IMR-90 (cell line): ENCODE measurements at regions not wholly inside any gene's neighbourhood (a gene's known extent, or its start where the extent isn't known, plus 50 kb on each side); places are given as distances from the start of the nearest gene placed in this dataset.

Experiments used
- BHLHE40 ChIP-seq: fragments of 150-350 bp; IDR thresholded peaks from 2 replicates; pipeline ENCODE4 v1.6.1; 2016; ENCODE audit warnings: mild to moderate bottlenecking, low read depth, low read length
- CTCF ChIP-seq: conservative IDR thresholded peaks from 2 replicates; pipeline ENCODE4 v1.5.1; 2012; ENCODE audit warnings: mild to moderate bottlenecking, low read depth, low read length, improper control_type of control experiment
- ELK1 ChIP-seq: fragments of 150-350 bp; IDR thresholded peaks from 2 replicates; pipeline ENCODE4 v1.6.1; 2016; ENCODE audit warnings: low read depth, mild to moderate bottlenecking, low read length, moderate library complexity, borderline replicate concordance
- FOS ChIP-seq: fragments of 150-350 bp; IDR thresholded peaks from 2 replicates; pipeline ENCODE4 v1.6.1; 2016; ENCODE audit warnings: low read depth, low read length
- MAFK ChIP-seq: IDR thresholded peaks from 2 replicates; pipeline ENCODE4 v1.6.1; 2012; ENCODE audit warnings: low read depth, low read length, improper control_type of control experiment
- MXI1 ChIP-seq: IDR thresholded peaks from 2 replicates; pipeline ENCODE4 v1.6.1; 2012; ENCODE audit warnings: low read depth, mild to moderate bottlenecking, low read length, moderate library complexity, borderline replicate concordance
- POLR2A ChIP-seq: IDR thresholded peaks from 2 replicates; pipeline ENCODE4 v1.6.1; 2012; ENCODE audit warnings: mild to moderate bottlenecking, low read depth, low read length
- RCOR1 ChIP-seq: IDR thresholded peaks from 2 replicates; pipeline ENCODE4 v1.6.1; 2012; ENCODE audit warnings: mild to moderate bottlenecking, low read length, improper control_type of control experiment; ENCODE audit not compliant: insufficient replicate concordance
- RFX5 ChIP-seq: IDR thresholded peaks from 2 replicates; pipeline ENCODE4 v1.8.0; 2012; ENCODE audit warnings: low read depth, mild to moderate bottlenecking, low read length, moderate library complexity
- SMC3 ChIP-seq: fragments of 150-350 bp; IDR thresholded peaks from 2 replicates; pipeline ENCODE4 v1.6.1; 2016; ENCODE audit warnings: low read depth, mild to moderate bottlenecking, antibody characterized with exemption, low read length, moderate library complexity
- USF2 ChIP-seq: fragments of 150-350 bp; IDR thresholded peaks from 2 replicates; pipeline ENCODE4 v1.6.1; 2017; ENCODE audit warnings: mild to moderate bottlenecking, antibody characterized with exemption, low read length, low read depth

DNA sequence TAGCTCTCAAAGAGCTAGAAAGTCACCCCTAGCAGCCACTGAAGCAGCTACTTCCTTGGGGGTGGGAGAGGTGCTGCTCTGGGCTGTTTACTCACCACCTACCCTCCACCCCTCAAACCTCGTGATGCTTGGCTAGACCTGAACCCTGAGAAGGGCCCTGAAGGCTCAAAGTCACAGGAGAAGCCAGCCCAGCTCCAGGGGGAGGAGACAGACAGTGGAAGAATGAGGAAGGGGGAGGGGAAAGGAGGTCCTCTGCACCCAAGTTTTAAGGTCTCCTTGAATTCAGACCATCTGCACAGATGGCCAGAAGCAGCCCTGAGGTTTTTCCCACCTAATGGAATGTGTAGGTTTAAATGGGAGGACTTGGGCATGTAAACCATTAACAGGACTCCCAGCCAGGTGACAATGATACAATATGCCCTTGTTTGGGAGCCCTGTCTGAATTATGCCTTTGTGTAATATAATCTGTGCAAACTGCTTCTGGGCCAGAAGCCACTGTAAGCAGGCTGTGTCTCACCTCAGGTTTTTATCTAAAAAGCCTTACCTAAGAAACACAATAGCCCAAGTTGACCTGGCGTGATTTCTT lies 180.5 kb downstream of the PIK3R1 start:
- TF ChIP-seq CTCF, result no peak
- TF ChIP-seq RCOR1, result no peak
- TF ChIP-seq POLR2A, result no peak
- no peak for TF ChIP-seq MAFK
- no peak for TF ChIP-seq FOS
- TF ChIP-seq USF2, result no peak
- no peak for TF ChIP-seq MXI1
- TF ChIP-seq BHLHE40, result no peak
- TF ChIP-seq SMC3, result no peak
- no peak for TF ChIP-seq ELK1
- no peak for TF ChIP-seq RFX5
